ENCODE measurements at regions not wholly inside any gene's neighbourhood (a gene's known extent, or its start where the extent isn't known, plus 50 kb on each side); places are given as distances from the start of the nearest gene placed in this dataset.

- no peak for TF ChIP-seq CTCF (IDR thresholded peaks at IDR 0.05)
- no peak for TF ChIP-seq EP300 (IDR thresholded peaks at IDR 0.05)
Measured at GRCh38 chr15:94855409-94856266, 624.3 kb downstream of the MCTP2 start.
